ENCODE measurements at regions not wholly inside any gene's neighbourhood (a gene's known extent, or its start where the extent isn't known, plus 50 kb on each side); places are given as distances from the start of the nearest gene placed in this dataset.

GRCh38 chr16:73364413-73364812 lies 316.5 kb upstream of the ZFHX3 start:
- H3K4me1 ChIP-seq (ENCODE audit: low read depth), result no peaks in the 10 kb centered on the region
- intact Hi-C loops (cut with DNase I, micrococcal nuclease), result no loop called here
- no peaks in the 10 kb centered on the region for H3K9me3 ChIP-seq
- no peak overlapping the region for H3K4me3 ChIP-seq
- DNase-seq (no peak), ATAC-seq (no peak)
- TF ChIP-seq CTCF (IDR thresholded peaks at IDR 0.05), result no peak
- H3K36me3 ChIP-seq (ENCODE audit: low read depth), result no peaks in the 10 kb centered on the region

DNA sequence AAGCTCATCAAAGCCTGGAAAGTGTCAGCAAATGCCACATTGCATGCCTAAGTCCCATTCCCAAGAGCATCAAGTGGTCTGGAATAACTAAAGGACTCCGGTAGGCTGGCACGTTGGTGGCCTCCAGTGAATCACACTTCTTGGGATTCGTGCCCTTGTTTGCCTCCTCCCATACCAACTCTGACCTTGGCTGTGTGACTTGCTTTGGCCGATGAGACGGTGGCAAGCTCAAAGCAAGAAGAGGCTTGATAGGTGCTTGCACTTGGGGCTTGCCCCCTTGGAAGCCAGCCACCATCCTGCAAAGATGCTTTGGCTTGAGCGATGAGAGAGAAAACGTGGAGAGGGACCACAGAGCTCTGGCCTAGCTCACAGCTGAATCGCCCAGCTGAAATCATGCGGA lies 313.1 kb upstream of the ZFHX3 start:
- H3K36me3 ChIP-seq (ENCODE audit: low read depth), result no peaks in the 10 kb centered on the region
- no peaks in the 10 kb centered on the region for H3K4me1 ChIP-seq (ENCODE audit: low read depth)
- no peak for ATAC-seq

DNA sequence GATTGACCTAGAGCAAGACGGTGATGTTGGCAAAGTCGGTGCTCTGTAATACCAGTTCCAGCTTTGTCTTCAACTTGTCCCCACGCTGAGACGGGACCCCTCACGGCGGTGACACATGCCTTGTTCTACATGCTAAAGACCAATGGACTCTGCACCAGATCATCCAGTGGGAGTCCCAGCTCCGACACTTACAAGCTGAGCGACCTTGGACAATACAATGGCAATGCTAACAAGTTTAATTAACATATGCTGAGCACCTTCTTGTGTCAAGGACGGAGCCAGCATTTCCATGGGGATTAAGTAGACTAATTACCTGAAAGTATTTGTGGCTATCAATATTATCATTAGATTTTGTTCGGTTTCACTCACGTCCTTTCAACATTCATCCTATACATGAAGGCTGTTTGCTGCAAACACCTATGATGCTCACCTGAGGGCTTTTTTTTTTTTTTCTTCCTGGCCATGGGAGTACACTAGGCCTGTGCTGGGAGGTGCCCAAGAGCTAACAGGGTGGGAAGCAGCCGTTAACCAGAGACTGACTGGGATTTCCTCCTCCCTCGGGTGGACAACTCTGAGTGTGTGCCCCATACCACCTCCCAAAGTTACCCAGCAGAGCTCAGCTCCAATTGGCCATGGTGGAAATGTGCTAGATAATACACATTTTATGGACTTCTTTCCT lies 308.6 kb upstream of the ZFHX3 start:
- intact Hi-C loops (cut with DNase I, micrococcal nuclease), result no loop called here
- no peak for ATAC-seq
- H3K9me3 ChIP-seq, result no peaks in the 10 kb centered on the region

More for the DNA sequence above, 313.1 kb upstream of the ZFHX3 start:
- H3K4me3 ChIP-seq, result no peak overlapping the region
- H3K9me3 ChIP-seq, result no peaks in the 10 kb centered on the region
- DNase-seq, result no peak
- no peak for TF ChIP-seq CTCF (IDR thresholded peaks at IDR 0.05)
- intact Hi-C loops (cut with DNase I, micrococcal nuclease), result no loop called here

GRCh38 chr16:73355981-73356380 lies 308.1 kb upstream of the ZFHX3 start:
- H3K9me3 ChIP-seq, result no peaks in the 10 kb centered on the region
- intact Hi-C loops (cut with DNase I, micrococcal nuclease), result no loop called here
- no peaks in the 10 kb centered on the region for H3K36me3 ChIP-seq (ENCODE audit: low read depth)
- TF ChIP-seq CTCF (IDR thresholded peaks at IDR 0.05), result no peak
- H3K4me1 ChIP-seq (ENCODE audit: low read depth), result no peaks in the 10 kb centered on the region
- no peak overlapping the region for H3K4me3 ChIP-seq
- DNase-seq (no peak), ATAC-seq (no peak)

More for the DNA sequence above, 308.6 kb upstream of the ZFHX3 start:
- Histone ChIP-seq H3K4me1 (ENCODE audit: low read depth) (no peaks in the 10 kb centered on the region), H3K36me3 (ENCODE audit: low read depth) (no peaks in the 10 kb centered on the region), H3K4me3 (no peak overlapping the region)
- no peak for DNase-seq
- no peak for TF ChIP-seq CTCF (IDR thresholded peaks at IDR 0.05)

DNA sequence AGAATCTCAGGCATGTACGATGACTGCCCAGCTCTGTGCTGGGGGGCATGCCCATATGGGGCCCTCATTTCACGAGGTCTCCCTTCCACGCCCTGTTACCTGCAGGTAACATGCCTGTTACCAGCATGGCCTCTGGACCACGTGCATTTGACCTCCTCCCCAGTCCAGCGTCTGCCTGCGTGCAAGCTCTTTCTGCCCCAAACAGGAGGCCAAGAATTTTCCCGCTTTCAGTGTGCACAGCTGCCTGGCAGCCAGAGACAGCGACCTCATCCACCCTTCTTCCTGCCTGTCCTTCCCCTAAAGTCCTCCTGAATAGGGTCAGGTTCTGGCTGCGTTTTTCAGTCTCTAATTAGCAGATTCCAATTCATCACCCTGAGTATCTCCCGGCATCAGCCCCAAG lies 306.5 kb upstream of the ZFHX3 start:
- TF ChIP-seq CTCF (IDR thresholded peaks at IDR 0.05), result no peak
- no peak overlapping the region for H3K4me3 ChIP-seq
- H3K9me3 ChIP-seq, result no peaks in the 10 kb centered on the region
- no peaks in the 10 kb centered on the region for H3K36me3 ChIP-seq (ENCODE audit: low read depth)
- intact Hi-C loops (cut with DNase I, micrococcal nuclease), result no loop called here
- no peaks in the 10 kb centered on the region for H3K4me1 ChIP-seq (ENCODE audit: low read depth)
- ATAC-seq, result no peak
- DNase-seq, result no peak
